ENCODE measurements at regions not wholly inside any gene's neighbourhood (a gene's known extent, or its start where the extent isn't known, plus 50 kb on each side); places are given as distances from the start of the nearest gene placed in this dataset.

DNA sequence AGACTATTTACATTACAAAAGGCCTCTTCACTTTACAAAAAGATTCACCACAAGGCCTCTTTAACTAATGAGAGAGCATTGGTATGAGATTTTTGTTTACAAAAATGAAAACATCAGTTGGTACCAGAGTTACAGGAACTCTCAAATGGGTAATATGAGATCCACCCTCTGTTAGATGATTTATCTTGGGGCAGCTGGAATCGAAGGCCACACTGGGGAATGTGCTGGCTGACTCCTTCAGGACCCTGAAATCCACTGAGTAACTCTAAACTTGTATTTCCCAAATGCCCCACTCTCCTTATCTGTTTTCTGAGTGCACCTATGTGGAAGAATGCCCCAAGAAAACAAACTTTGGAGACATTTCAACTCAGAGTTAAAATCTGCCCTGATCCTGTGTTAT lies 232.9 kb upstream of the F9 start:
- no peak for TF ChIP-seq CTCF (conservative IDR thresholded peaks at IDR 0.05; ENCODE audit: low read length)
- no peak for TF ChIP-seq EZH2phosphoT487 (IDR thresholded peaks at IDR 0.05; ENCODE audit: borderline replicate concordance, low read depth, low read length)
